Neural cell (in vitro differentiated cells): ENCODE measurements at regions not wholly inside any gene's neighbourhood (a gene's known extent, or its start where the extent isn't known, plus 50 kb on each side); places are given as distances from the start of the nearest gene placed in this dataset.

Experiments
- H2AFZ ChIP-seq: fragments of 200-600, 300-800 bp; sonication (generic), shearing (Covaris generic); 2 replicates; pipeline ENCODE4 v1.6.0; 2014; ENCODE audit warnings: low read depth, mild to moderate bottlenecking, antibody characterized with exemption, low read length, moderate library complexity
- H3F3A ChIP-seq: fragments of 200-600 bp; shearing (Covaris generic); 2 replicates; pipeline ENCODE4 v1.6.1; 2016; ENCODE audit warnings: mild to moderate bottlenecking, moderate library complexity, mixed read lengths, antibody characterized with exemption, low read length; ENCODE audit not compliant: insufficient read depth, poor library complexity, severe bottlenecking
- H3K27ac ChIP-seq: fragments of 200-600, 300-800 bp; sonication (generic), shearing (Covaris generic); 2 replicates; pipeline ENCODE4 v1.5.1; 2014; ENCODE audit warnings: mild to moderate bottlenecking, low read length, moderate library complexity
- H3K27me3 ChIP-seq: fragments of 300-800, 200-600 bp; sonication (generic), shearing (Covaris generic); 2 replicates; pipeline ENCODE4 v1.6.0; 2014; ENCODE audit warnings: mild to moderate bottlenecking, low read depth, low read length, moderate library complexity; ENCODE audit not compliant: insufficient read depth
- H3K36me3 ChIP-seq: fragments of 300-800, 200-600 bp; sonication (generic), shearing (Covaris generic); 2 replicates; pipeline ENCODE4 v1.5.1; 2014; ENCODE audit warnings: mild to moderate bottlenecking, antibody characterized with exemption, low read length, moderate library complexity; ENCODE audit not compliant: insufficient read depth
- H3K4me2 ChIP-seq: fragments of 300-800, 200-600 bp; sonication (generic), shearing (Covaris generic); 2 replicates; pipeline ENCODE4 v1.6.0; 2014; ENCODE audit warnings: mild to moderate bottlenecking, low read length
- H3K4me3 ChIP-seq: fragments of 300-800, 200-600 bp; sonication (generic), shearing (Covaris generic); 2 replicates; pipeline ENCODE4 v1.5.1; 2014; ENCODE audit warnings: mild to moderate bottlenecking, low read length, moderate library complexity
- H3K79me2 ChIP-seq: fragments of 200-600 bp; shearing (Covaris generic); replicated peaks from 2 replicates; pipeline ENCODE4 v1.6.0; 2014; ENCODE audit warnings: mild to moderate bottlenecking, low read length, moderate library complexity; ENCODE audit not compliant: insufficient read depth
- H3K9ac ChIP-seq: fragments of 300-800, 200-600 bp; sonication (generic), shearing (Covaris generic); 2 replicates; pipeline ENCODE4 v1.6.1; 2016; ENCODE audit warnings: mild to moderate bottlenecking, low read length, mixed read lengths
- H3K9me2 ChIP-seq: fragments of 200-600 bp; shearing (Covaris generic); 2 replicates; pipeline ENCODE4 v1.6.1; 2016; ENCODE audit warnings: mild to moderate bottlenecking, low read length, mixed read lengths; ENCODE audit not compliant: insufficient read depth
- H3K9me3 ChIP-seq: fragments of 200-600, 300-800 bp; sonication (generic), shearing (Covaris generic); 2 replicates; pipeline ENCODE4 v1.6.1; 2016; ENCODE audit warnings: mild to moderate bottlenecking, mixed run types, low read length, moderate library complexity, mixed read lengths
- H4K20me1 ChIP-seq: fragments of 200-600 bp; shearing (Covaris generic); 2 replicates; pipeline ENCODE4 v1.6.1; 2016; ENCODE audit warnings: mild to moderate bottlenecking, mixed run types; ENCODE audit not compliant: insufficient read depth
- EP300 ChIP-seq: fragments of 450-650 bp; conservative IDR thresholded peaks from 2 replicates; pipeline ENCODE4 v1.6.1; 2014; ENCODE audit warnings: antibody characterized with exemption, mild to moderate bottlenecking, moderate library complexity; ENCODE audit not compliant: poor library complexity, severe bottlenecking
- POLR2AphosphoS5 ChIP-seq: IDR thresholded peaks from 2 replicates; pipeline ENCODE4 v1.6.1; 2012
- RAD21 ChIP-seq: fragments of 450-650 bp; conservative IDR thresholded peaks from 2 replicates; pipeline ENCODE4 v1.6.1; 2014; ENCODE audit warnings: antibody characterized with exemption, mild to moderate bottlenecking, moderate library complexity
- SMC3 ChIP-seq: fragments of 450-650 bp; conservative IDR thresholded peaks from 2 replicates; pipeline ENCODE4 v1.6.1; 2014; ENCODE audit warnings: antibody characterized with exemption, mild to moderate bottlenecking, moderate library complexity; ENCODE audit not compliant: poor library complexity
- TAF1 ChIP-seq: IDR thresholded peaks from 2 replicates; pipeline ENCODE4 v1.6.1; 2012; ENCODE audit warnings: low read depth
- TF ChIP-seq, protein P1 (sequence below): IDR thresholded peaks from 2 replicates; pipeline ENCODE4 v1.6.1; 2012; ENCODE audit warnings: borderline replicate concordance
- TF ChIP-seq, protein P2 (sequence below): fragments of 450-650 bp; IDR thresholded peaks from 2 replicates; pipeline ENCODE4 v1.5.1; 2014; ENCODE audit warnings: antibody characterized with exemption, mild to moderate bottlenecking, moderate library complexity; ENCODE audit not compliant: poor library complexity, severe bottlenecking

- H3K4me2 ChIP-seq, result no peak overlapping the region
- no peaks in the 10 kb centered on the region for H3K36me3 ChIP-seq
- H3K9me2 ChIP-seq, result no peaks in the 10 kb centered on the region
- H2AFZ ChIP-seq, result no peak overlapping the region
- H3K27ac ChIP-seq, result no peak overlapping the region
- no peak for TF ChIP-seq RAD21
- no peak for TF ChIP-seq TAF1
- TF ChIP-seq POLR2AphosphoS5, result no peak
- no peak overlapping the region for H3K9ac ChIP-seq
- H3K4me3 ChIP-seq, result no peak overlapping the region
- no peaks in the 10 kb centered on the region for H3K9me3 ChIP-seq
- H3K27me3 ChIP-seq, result no peaks in the 10 kb centered on the region
- H3K79me2 ChIP-seq, result no peaks in the 10 kb centered on the region
- H4K20me1 ChIP-seq, result no peaks in the 10 kb centered on the region
- no peaks in the 10 kb centered on the region for H3F3A ChIP-seq
Observed at GRCh38 chr12:92476844-92477243, 225.9 kb upstream of the PLEKHG7 start.

DNA sequence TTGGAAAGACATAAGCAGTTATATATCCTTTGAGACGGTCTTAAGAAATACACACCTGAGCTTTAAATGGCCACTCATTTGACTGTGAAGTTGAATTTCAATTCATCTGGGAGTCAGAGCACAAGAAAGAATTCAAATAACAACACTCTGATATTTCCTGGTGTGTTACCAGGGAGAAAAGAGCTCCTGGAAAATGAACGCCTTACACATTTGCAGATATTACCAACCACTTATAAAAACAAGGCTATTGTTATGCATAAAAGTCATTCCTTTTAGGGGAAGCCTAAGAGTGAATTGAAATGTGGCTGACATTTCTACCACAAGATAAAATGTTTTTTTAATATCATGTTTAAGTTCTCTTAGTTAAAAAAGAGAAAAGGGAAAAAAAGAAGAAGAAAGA is 229.2 kb upstream of the PLEKHG7 start:
- Histone ChIP-seq H3K9ac (peak overlapping the region; percentile 29), H3K36me3 (no peaks in the 10 kb centered on the region), H3F3A (no peaks in the 10 kb centered on the region), H3K9me2 (no peaks in the 10 kb centered on the region), H2AFZ (no peak overlapping the region), H3K79me2 (no peaks in the 10 kb centered on the region), H3K27me3 (no peaks in the 10 kb centered on the region), H3K4me3 (peak overlapping the region; percentile 35), H3K4me2 (peak overlapping the region; percentile 12), H3K27ac (peak overlapping the region; percentile 78), H3K9me3 (no peaks in the 10 kb centered on the region), H4K20me1 (no peaks in the 10 kb centered on the region)
- TF ChIP-seq RAD21 (peak; percentile 9), EP300 (peak; percentile 23), SMC3 (no peak)
- TF ChIP-seq, protein P1, sequence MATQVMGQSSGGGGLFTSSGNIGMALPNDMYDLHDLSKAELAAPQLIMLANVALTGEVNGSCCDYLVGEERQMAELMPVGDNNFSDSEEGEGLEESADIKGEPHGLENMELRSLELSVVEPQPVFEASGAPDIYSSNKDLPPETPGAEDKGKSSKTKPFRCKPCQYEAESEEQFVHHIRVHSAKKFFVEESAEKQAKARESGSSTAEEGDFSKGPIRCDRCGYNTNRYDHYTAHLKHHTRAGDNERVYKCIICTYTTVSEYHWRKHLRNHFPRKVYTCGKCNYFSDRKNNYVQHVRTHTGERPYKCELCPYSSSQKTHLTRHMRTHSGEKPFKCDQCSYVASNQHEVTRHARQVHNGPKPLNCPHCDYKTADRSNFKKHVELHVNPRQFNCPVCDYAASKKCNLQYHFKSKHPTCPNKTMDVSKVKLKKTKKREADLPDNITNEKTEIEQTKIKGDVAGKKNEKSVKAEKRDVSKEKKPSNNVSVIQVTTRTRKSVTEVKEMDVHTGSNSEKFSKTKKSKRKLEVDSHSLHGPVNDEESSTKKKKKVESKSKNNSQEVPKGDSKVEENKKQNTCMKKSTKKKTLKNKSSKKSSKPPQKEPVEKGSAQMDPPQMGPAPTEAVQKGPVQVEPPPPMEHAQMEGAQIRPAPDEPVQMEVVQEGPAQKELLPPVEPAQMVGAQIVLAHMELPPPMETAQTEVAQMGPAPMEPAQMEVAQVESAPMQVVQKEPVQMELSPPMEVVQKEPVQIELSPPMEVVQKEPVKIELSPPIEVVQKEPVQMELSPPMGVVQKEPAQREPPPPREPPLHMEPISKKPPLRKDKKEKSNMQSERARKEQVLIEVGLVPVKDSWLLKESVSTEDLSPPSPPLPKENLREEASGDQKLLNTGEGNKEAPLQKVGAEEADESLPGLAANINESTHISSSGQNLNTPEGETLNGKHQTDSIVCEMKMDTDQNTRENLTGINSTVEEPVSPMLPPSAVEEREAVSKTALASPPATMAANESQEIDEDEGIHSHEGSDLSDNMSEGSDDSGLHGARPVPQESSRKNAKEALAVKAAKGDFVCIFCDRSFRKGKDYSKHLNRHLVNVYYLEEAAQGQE, result peak; percentile 60

DNA sequence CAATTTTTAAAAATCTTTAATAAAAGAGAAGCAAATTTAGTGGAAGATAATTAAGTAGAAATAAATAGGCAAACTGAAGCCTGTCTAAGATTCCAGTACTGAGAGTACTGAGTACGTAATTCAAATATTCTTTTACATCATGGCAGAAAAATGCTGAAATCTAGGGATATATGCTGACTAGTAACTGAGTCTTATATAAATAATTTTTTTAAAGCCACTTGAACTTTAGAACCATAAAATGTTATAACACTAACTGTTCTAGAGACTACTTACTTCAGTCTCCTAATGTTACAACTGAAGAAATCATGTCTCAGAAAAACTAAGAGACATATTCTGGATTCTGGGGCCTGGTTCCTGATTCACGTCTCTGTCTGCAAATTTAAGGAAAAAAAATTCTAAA is 230.6 kb upstream of the PLEKHG7 start:
- no peak overlapping the region for H3K9ac ChIP-seq
- no peaks in the 10 kb centered on the region for H3K36me3 ChIP-seq
- TF ChIP-seq, protein P2, sequence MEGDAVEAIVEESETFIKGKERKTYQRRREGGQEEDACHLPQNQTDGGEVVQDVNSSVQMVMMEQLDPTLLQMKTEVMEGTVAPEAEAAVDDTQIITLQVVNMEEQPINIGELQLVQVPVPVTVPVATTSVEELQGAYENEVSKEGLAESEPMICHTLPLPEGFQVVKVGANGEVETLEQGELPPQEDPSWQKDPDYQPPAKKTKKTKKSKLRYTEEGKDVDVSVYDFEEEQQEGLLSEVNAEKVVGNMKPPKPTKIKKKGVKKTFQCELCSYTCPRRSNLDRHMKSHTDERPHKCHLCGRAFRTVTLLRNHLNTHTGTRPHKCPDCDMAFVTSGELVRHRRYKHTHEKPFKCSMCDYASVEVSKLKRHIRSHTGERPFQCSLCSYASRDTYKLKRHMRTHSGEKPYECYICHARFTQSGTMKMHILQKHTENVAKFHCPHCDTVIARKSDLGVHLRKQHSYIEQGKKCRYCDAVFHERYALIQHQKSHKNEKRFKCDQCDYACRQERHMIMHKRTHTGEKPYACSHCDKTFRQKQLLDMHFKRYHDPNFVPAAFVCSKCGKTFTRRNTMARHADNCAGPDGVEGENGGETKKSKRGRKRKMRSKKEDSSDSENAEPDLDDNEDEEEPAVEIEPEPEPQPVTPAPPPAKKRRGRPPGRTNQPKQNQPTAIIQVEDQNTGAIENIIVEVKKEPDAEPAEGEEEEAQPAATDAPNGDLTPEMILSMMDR, result no peak
- no peak for TF ChIP-seq EP300
- TF ChIP-seq RAD21, result no peak
- no peak for TF ChIP-seq SMC3

More for the DNA sequence above, 230.6 kb upstream of the PLEKHG7 start:
- Histone ChIP-seq H3K79me2 (no peaks in the 10 kb centered on the region), H3K27ac (no peak overlapping the region), H3F3A (no peaks in the 10 kb centered on the region), H3K4me3 (no peak overlapping the region), H2AFZ (no peak overlapping the region), H3K9me3 (no peaks in the 10 kb centered on the region), H3K27me3 (no peaks in the 10 kb centered on the region), H3K4me2 (no peak overlapping the region), H3K9me2 (no peaks in the 10 kb centered on the region), H4K20me1 (no peaks in the 10 kb centered on the region)
